Mammary epithelial cell (primary cell): ENCODE measurements at regions not wholly inside any gene's neighbourhood (a gene's known extent, or its start where the extent isn't known, plus 50 kb on each side); places are given as distances from the start of the nearest gene placed in this dataset.

Experiments
- CTCF ChIP-seq, 2 donors: IDR thresholded peaks in 1 of 2; conservative IDR thresholded peaks in 1 of 2; 2 replicates each; pipeline ENCODE4 v1.5.1; 2011 to 2012; ENCODE audit warnings: inconsistent platforms in 2 of 2, low read length in 2 of 2, mild to moderate bottlenecking in 2 of 2, control low read depth in 1 of 2, low read depth in 1 of 2; ENCODE audit not compliant: insufficient read depth in 1 of 2; ENCODE audit errors: extremely low read depth in 1 of 2
- EZH2 ChIP-seq: IDR thresholded peaks from 2 replicates; pipeline ENCODE4 v1.6.1; 2012; ENCODE audit warnings: low read length, inconsistent platforms, borderline replicate concordance

- TF ChIP-seq CTCF (conservative IDR thresholded peaks at IDR 0.05 in 1 of 2, IDR thresholded peaks at IDR 0.05 in 1 of 2; ENCODE audit: extremely low read depth in 1 of 2, insufficient read depth in 1 of 2, low read depth in 1 of 2, low read length in 2 of 2), result no peak
- TF ChIP-seq EZH2, result no peak
Measured at GRCh38 chr5:77947041-77947428, 170.9 kb upstream of the TBCA start.
